Loucy (cell line): ENCODE measurements at regions not wholly inside any gene's neighbourhood (a gene's known extent, or its start where the extent isn't known, plus 50 kb on each side); places are given as distances from the start of the nearest gene placed in this dataset.

Source experiments
- CTCF ChIP-seq: fragments of 200-600 bp; sonication (generic); conservative IDR thresholded peaks from 2 replicates; pipeline ENCODE4 v1.5.1; 2014; ENCODE audit warnings: mild to moderate bottlenecking, antibody characterized with exemption, low read length
- EZH2phosphoT487 ChIP-seq: fragments of 200-600 bp; IDR thresholded peaks from 2 replicates; pipeline ENCODE4 v1.6.1; 2018; ENCODE audit warnings: antibody characterized with exemption, mild to moderate bottlenecking, moderate library complexity, borderline replicate concordance

GRCh38 chr10:128694168-128694850, 568.1 kb upstream of the MKI67 start:
- no peak for TF ChIP-seq CTCF
- TF ChIP-seq EZH2phosphoT487: no peak
